ENCODE measurements at regions not wholly inside any gene's neighbourhood (a gene's known extent, or its start where the extent isn't known, plus 50 kb on each side); places are given as distances from the start of the nearest gene placed in this dataset.

DNA sequence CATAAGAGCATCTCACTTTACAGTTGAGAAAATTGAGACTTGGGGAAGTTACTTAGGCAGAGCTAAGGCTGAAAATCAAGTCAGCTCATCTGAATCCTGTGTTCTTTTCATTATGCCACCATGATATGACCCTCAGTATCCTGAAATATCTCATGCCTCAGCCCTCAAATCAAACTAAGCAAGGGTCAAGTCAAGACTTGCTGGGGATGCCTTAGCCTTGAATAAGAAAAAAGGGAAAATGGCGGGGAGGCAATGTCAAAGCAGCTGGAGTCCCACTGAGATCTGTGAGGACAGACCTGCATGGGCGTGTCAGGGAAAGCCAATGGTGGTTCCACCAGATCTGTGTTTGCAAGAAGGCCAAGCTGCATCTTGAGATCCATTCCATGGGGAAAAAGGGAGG, 91.0 kb upstream of the CACUL1 start:
- Histone ChIP-seq H3K27me3 (ENCODE audit: insufficient read depth, low read length) (no peaks in the 10 kb centered on the region), H3K27ac (ENCODE audit: low read depth, low read length) (no peak overlapping the region), H3K4me3 (ENCODE audit: low read length in 2 of 2) (no peak overlapping the region), H3K9me3 (ENCODE audit: control insufficient read depth in 1 of 2, low read length in 2 of 2) (no peaks in the 10 kb centered on the region), H3K4me1 (ENCODE audit: insufficient read depth, low read length) (no peaks in the 10 kb centered on the region), H3K36me3 (ENCODE audit: insufficient read depth, low read length) (no peaks in the 10 kb centered on the region)
- Mint-ChIP-seq H3K4me1 (no peaks in the 10 kb centered on the region), H3K36me3 (no peaks in the 10 kb centered on the region), H3K27ac (no peak overlapping the region), H3K9me3 (no peaks in the 10 kb centered on the region), H3K4me3 (no peak overlapping the region), H3K27me3 (peaks cover 3 to 6% of the 10 kb centered on the region in 2 donors)
- intact Hi-C loops (cut with micrococcal nuclease), result no loop called here
- POLR2A ChIA-PET (ENCODE audit: partially characterized antibody), result no interaction called here
- no peak for DNase-seq
- CTCF ChIA-PET (ENCODE audit: partially characterized antibody), result interaction anchor here (0.6 kb wide), 1 partner anchor 67 kb away, joined by 4 read pairs; no protein-coding TSS in a partner anchor

DNA sequence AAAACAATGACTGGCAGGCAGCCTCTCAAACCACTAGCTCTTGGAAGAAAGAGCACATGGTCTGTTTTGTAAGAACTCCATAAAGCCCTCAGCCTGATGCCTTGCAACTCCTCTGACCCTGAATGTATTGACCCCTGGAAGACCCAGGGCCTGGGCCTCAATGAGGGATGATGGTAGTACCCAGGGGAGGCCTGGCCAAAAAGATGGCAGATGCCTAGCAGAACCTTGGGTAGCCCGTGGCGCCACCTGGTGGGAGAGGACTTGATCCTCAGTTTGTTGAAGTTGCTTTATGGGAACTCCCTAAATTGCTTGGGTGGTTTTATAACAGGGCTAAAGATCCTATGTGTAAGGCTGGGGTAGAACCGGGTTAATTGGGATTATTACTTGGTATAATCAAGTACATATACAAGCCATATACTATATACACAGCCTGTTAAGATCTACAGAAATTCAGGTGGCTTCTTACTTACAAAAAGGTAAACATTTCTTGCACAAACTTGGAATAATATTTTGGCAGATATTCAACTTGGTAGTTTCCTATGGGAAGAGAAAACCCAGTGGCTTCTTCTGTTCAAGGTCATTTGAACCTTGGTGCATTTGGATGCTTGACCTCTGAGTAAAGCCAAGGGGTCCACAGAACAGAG, 95.8 kb upstream of the CACUL1 start:
- Histone ChIP-seq H3K4me1 (ENCODE audit: insufficient read depth, low read length) (no peaks in the 10 kb centered on the region), H3K27me3 (ENCODE audit: insufficient read depth, low read length) (no peaks in the 10 kb centered on the region), H3K36me3 (ENCODE audit: insufficient read depth, low read length) (no peaks in the 10 kb centered on the region), H3K9me3 (ENCODE audit: control insufficient read depth in 1 of 2, low read length in 2 of 2) (no peaks in the 10 kb centered on the region), H3K4me3 (ENCODE audit: low read length in 2 of 2) (no peak overlapping the region), H3K27ac (ENCODE audit: low read depth, low read length) (no peak overlapping the region)
- H3K4me3 Mint-ChIP-seq, result no peak overlapping the region
- ChIA-PET CTCF (ENCODE audit: partially characterized antibody) (interaction anchor here (0.8 to 1.2 kb wide), 3 partner anchors 8 to 282 kb away, joined by 3 to 7 read pairs (median 4); no protein-coding TSS in a partner anchor), POLR2A (ENCODE audit: partially characterized antibody) (no interaction called here)
- H3K36me3 Mint-ChIP-seq, result no peaks in the 10 kb centered on the region
- H3K27ac Mint-ChIP-seq, result no peak overlapping the region
- DNase-seq, result peak; percentile 25 to 62 (median 30)
- peaks cover 2 to 8% of the 10 kb centered on the region in 2 donors for H3K27me3 Mint-ChIP-seq
- intact Hi-C loops (cut with micrococcal nuclease), result loop anchor here (1.0 kb wide), 1 partner anchor 129 kb away; no protein-coding TSS in a partner anchor
- peaks cover 0 to 2% (median 0%) of the 10 kb centered on the region in 8 donors for H3K9me3 Mint-ChIP-seq
- H3K4me1 Mint-ChIP-seq, result no peaks in the 10 kb centered on the region

DNA sequence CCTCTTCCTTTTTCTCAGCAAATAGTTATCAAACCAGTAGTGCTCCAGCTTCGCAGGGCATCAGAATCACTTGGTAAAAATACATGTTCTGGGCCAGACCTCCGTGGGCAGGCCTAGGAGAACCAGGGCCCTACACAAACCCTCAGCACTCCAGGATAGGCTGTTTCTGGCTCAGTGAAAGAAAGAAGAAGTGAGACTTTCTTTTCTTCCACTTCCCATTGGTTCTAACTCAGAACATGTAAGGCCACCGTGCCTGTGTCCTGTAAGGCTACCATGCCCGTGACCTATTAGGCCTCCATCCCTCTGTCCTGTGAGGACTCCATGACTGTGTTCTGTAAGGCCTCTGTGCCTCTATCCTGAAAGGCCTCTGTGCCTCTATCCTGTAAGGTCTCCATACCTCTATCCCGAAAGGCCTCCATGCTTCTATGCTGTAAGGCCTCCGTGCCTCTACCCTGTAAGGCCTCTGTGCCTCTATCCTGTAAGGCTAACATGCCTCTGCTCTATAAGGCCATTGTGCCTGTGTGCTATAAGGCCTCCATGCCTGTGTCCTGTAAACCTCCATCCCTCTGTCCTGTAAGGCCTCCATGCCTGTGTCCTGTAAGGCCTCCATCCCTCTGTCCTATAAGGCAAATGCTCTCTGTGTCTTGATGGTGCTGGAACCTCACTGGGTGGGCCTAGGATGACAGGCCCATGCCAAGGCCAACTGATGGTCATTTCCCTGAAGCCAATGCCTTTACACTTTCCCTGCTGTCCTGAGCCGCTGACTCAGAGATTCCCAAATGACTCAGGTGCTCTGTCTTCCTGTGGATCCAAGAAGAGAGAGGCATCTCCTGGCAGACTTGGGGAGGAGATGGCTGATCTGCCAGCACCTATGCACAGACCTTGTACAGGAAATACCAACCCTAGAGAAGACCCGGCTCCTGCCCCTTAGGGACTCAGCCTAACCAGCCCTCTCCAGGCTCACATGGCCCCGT, 96.6 kb upstream of the CACUL1 start:
- H3K9me3 Mint-ChIP-seq, result peaks cover 0 to 2% (median 0%) of the 10 kb centered on the region in 8 donors
- CTCF ChIA-PET (ENCODE audit: partially characterized antibody), result no interaction called here
- no peaks in the 10 kb centered on the region for H3K4me1 Mint-ChIP-seq
- no peaks in the 10 kb centered on the region for H3K9me3 ChIP-seq (ENCODE audit: control insufficient read depth in 1 of 2, low read length in 2 of 2)
- POLR2A ChIA-PET (ENCODE audit: partially characterized antibody), result no interaction called here
- no peak overlapping the region for H3K27ac Mint-ChIP-seq
- no peak for DNase-seq
- H3K27ac ChIP-seq (ENCODE audit: low read depth, low read length), result no peak overlapping the region
- H3K27me3 ChIP-seq (ENCODE audit: insufficient read depth, low read length), result no peaks in the 10 kb centered on the region
- no peak overlapping the region for H3K4me3 Mint-ChIP-seq
- H3K36me3 Mint-ChIP-seq, result no peaks in the 10 kb centered on the region
- no peak overlapping the region for H3K4me3 ChIP-seq (ENCODE audit: low read length in 2 of 2)
- H3K36me3 ChIP-seq (ENCODE audit: insufficient read depth, low read length), result no peaks in the 10 kb centered on the region
- H3K4me1 ChIP-seq (ENCODE audit: insufficient read depth, low read length), result no peaks in the 10 kb centered on the region
- intact Hi-C loops (cut with micrococcal nuclease), result no loop called here
- H3K27me3 Mint-ChIP-seq, result peaks cover 2 to 11% of the 10 kb centered on the region in 2 donors

DNA sequence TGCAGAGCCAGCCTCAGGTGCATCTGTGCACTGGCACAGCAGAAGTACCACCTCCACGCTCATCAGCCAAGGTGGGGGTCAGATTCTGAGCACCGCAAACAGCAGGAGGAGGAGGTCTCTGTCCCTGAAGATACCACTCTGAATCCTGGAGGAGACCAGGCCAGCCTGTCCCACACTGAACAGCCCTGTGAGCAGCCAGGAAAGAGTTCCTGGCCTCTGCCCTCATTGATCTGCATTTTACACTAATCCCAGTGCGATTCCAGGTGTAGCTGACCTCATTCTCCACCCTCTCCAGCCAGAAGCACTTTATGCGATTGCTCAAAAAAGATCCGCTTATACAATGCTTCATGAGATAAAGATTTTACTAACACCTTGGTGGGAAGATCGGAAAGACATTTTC, 99.1 kb upstream of the CACUL1 start:
- Mint-ChIP-seq H3K4me1 (no peaks in the 10 kb centered on the region), H3K27ac (no peak overlapping the region), H3K4me3 (no peak overlapping the region), H3K27me3 (peaks cover 2 to 5% of the 10 kb centered on the region in 2 donors), H3K9me3 (peaks cover 0 to 7% (median 0%) of the 10 kb centered on the region in 8 donors), H3K36me3 (no peaks in the 10 kb centered on the region)
- intact Hi-C loops (cut with micrococcal nuclease), result no loop called here
- Histone ChIP-seq H3K9me3 (ENCODE audit: control insufficient read depth in 1 of 2, low read length in 2 of 2) (no peaks in the 10 kb centered on the region), H3K4me3 (ENCODE audit: low read length in 2 of 2) (no peak overlapping the region), H3K4me1 (ENCODE audit: insufficient read depth, low read length) (no peaks in the 10 kb centered on the region), H3K27me3 (ENCODE audit: insufficient read depth, low read length) (no peaks in the 10 kb centered on the region), H3K27ac (ENCODE audit: low read depth, low read length) (no peak overlapping the region), H3K36me3 (ENCODE audit: insufficient read depth, low read length) (no peaks in the 10 kb centered on the region)
- ChIA-PET CTCF (ENCODE audit: partially characterized antibody) (interaction anchor here (1.0 kb wide), 1 partner anchor 11 kb away, joined by 5 read pairs; no protein-coding TSS in a partner anchor), POLR2A (ENCODE audit: partially characterized antibody) (no interaction called here)
- no peak for DNase-seq

DNA sequence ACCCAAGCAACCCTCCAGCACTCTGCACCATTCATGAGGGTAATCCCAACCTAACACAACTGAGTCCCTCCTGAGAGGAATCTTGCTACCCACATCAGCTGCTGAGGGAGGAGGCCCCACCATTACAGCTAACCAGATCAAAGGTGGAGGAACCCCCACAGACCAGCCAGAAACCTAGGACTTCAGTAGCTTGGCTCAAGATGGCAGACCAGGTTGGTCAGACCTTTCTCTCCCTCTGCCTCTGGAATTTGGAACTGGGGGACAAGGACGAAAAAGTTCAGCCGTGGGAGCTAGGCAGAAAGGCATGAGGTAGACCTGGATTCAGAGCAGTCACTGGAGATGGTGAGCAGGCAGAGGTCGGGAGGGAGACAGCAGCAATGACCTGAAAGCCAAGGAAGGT, 101.3 kb upstream of the CACUL1 start:
- ChIA-PET CTCF (ENCODE audit: partially characterized antibody) (no interaction called here), POLR2A (ENCODE audit: partially characterized antibody) (no interaction called here)
- no peaks in the 10 kb centered on the region for H3K27me3 ChIP-seq (ENCODE audit: insufficient read depth, low read length)
- Mint-ChIP-seq H3K4me3 (no peak overlapping the region), H3K27ac (no peak overlapping the region), H3K36me3 (no peaks in the 10 kb centered on the region), H3K4me1 (no peaks in the 10 kb centered on the region), H3K9me3 (peaks cover 0 to 7% (median 0%) of the 10 kb centered on the region in 8 donors), H3K27me3 (peaks cover 2 to 5% of the 10 kb centered on the region in 2 donors)
- no peak overlapping the region for H3K27ac ChIP-seq (ENCODE audit: low read depth, low read length)
- H3K4me3 ChIP-seq (ENCODE audit: low read length in 2 of 2), result no peak overlapping the region
- no peaks in the 10 kb centered on the region for H3K4me1 ChIP-seq (ENCODE audit: insufficient read depth, low read length)
- no peaks in the 10 kb centered on the region for H3K36me3 ChIP-seq (ENCODE audit: insufficient read depth, low read length)
- H3K9me3 ChIP-seq (ENCODE audit: control insufficient read depth in 1 of 2, low read length in 2 of 2), result no peaks in the 10 kb centered on the region
- intact Hi-C loops (cut with micrococcal nuclease), result no loop called here
- DNase-seq, result no peak

DNA sequence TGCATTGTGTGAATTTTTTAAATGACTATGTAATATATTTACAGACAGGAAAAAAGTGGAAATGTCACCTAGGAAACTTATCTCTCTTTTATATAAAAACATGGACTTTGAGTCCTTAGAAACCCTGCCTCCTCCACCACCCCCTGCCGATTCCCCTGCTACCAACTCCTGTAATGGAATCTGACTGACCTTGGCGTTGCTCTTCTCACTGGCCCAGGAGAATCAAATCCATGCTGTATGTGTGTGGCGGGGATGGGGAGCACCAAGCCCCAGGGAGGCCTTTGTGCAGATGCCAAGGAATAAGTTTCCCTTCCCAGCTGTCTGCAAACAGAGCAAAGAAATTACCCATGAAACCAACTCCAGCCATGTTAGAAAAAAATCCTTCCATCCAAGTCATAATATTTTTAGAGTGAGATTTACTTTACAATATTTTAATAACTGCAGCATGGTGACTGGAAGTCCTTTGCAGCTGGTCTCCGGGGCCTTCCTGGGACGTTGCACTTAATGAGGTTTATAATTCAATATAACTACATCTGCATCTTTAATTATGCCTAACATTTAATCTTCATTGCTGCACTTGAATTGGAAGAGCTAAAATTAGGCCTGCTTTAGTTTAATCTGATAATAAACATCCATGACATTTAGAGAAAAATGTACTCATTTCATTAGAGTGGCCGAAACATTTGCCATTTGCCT, 111.4 kb upstream of the CACUL1 start:
- intact Hi-C loops (cut with micrococcal nuclease), result no loop called here
- POLR2A ChIA-PET (ENCODE audit: partially characterized antibody), result no interaction called here

DNA sequence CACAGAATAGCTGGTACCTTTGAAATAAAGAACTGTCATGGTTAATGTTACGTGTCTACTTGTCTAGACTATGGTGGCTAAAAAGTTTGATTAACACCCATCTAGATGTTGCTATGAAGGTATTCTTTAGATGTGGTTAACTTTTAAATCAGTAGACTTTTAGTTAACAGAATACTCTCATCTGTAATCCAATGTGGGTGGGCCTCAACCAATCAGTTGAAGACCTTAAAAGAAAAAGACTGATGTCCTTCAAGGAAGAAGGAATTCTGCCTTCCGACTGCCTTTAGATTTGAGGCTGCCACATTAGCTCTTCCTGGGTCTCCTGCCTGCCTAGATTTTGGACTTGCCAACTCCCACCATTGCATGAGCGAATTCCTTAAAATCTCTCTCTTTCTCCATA, 113.0 kb upstream of the CACUL1 start:
- H3K9me3 Mint-ChIP-seq, result peaks cover 0 to 8% (median 2%) of the 10 kb centered on the region in 8 donors
- H3K4me1 Mint-ChIP-seq, result no peaks in the 10 kb centered on the region
- Histone ChIP-seq H3K27ac (ENCODE audit: low read depth, low read length) (no peak overlapping the region), H3K36me3 (ENCODE audit: insufficient read depth, low read length) (no peaks in the 10 kb centered on the region), H3K9me3 (ENCODE audit: control insufficient read depth in 1 of 2, low read length in 2 of 2) (no peaks in the 10 kb centered on the region), H3K4me1 (ENCODE audit: insufficient read depth, low read length) (no peaks in the 10 kb centered on the region), H3K27me3 (ENCODE audit: insufficient read depth, low read length) (no peaks in the 10 kb centered on the region), H3K4me3 (ENCODE audit: low read length in 2 of 2) (no peak overlapping the region)
- no peak overlapping the region for H3K4me3 Mint-ChIP-seq
- H3K27me3 Mint-ChIP-seq, result peaks cover 2 to 16% of the 10 kb centered on the region in 2 donors
- intact Hi-C loops (cut with micrococcal nuclease), result no loop called here
- no peak overlapping the region for H3K27ac Mint-ChIP-seq
- DNase-seq, result no peak
- H3K36me3 Mint-ChIP-seq, result no peaks in the 10 kb centered on the region
- CTCF ChIA-PET (ENCODE audit: partially characterized antibody), result no interaction called here
- POLR2A ChIA-PET (ENCODE audit: partially characterized antibody), result no interaction called here

More for the DNA sequence above, 111.4 kb upstream of the CACUL1 start:
- Mint-ChIP-seq H3K27me3 (peaks cover 2 to 11% of the 10 kb centered on the region in 2 donors), H3K36me3 (no peaks in the 10 kb centered on the region), H3K9me3 (peaks cover 0 to 11% (median 4%) of the 10 kb centered on the region in 8 donors), H3K4me1 (no peaks in the 10 kb centered on the region), H3K27ac (no peak overlapping the region), H3K4me3 (no peak overlapping the region)
- CTCF ChIA-PET (ENCODE audit: partially characterized antibody), result no interaction called here
- Histone ChIP-seq H3K27ac (ENCODE audit: low read depth, low read length) (no peak overlapping the region), H3K27me3 (ENCODE audit: insufficient read depth, low read length) (no peaks in the 10 kb centered on the region), H3K36me3 (ENCODE audit: insufficient read depth, low read length) (no peaks in the 10 kb centered on the region), H3K4me3 (ENCODE audit: low read length in 2 of 2) (no peak overlapping the region), H3K4me1 (ENCODE audit: insufficient read depth, low read length) (no peaks in the 10 kb centered on the region), H3K9me3 (ENCODE audit: control insufficient read depth in 1 of 2, low read length in 2 of 2) (no peaks in the 10 kb centered on the region)
- no peak for DNase-seq
